H9 (cell line): ENCODE measurements at regions not wholly inside any gene's neighbourhood (a gene's known extent, or its start where the extent isn't known, plus 50 kb on each side); places are given as distances from the start of the nearest gene placed in this dataset.

Source experiments
- DNase-seq: peaks from one replicate; pipeline ENCODE4 v3.0.0-alpha.2; 2017
- H2AFZ ChIP-seq: one replicate; pipeline ENCODE4 v1.6.1; 2013; ENCODE audit warnings: mild to moderate bottlenecking, low read length, control low read depth, moderate library complexity
- H2AK5ac ChIP-seq: 2 replicates; pipeline ENCODE4 v1.6.1; 2013; ENCODE audit warnings: low read length, control low read depth, mixed read lengths; ENCODE audit not compliant: insufficient read length
- H2BK120ac ChIP-seq: one replicate; pipeline ENCODE4 v1.6.1; 2013; ENCODE audit warnings: low read depth, mild to moderate bottlenecking, low read length, control low read depth, inconsistent platforms; ENCODE audit not compliant: poor library complexity, severe bottlenecking
- H2BK12ac ChIP-seq: 2 replicates; pipeline ENCODE4 v1.6.1; 2013; ENCODE audit warnings: low read length, control low read depth, mixed read lengths, low read depth; ENCODE audit not compliant: insufficient read length
- H2BK15ac ChIP-seq: 2 replicates; pipeline ENCODE4 v1.6.1; 2013; ENCODE audit warnings: low read depth, low read length, control low read depth
- H2BK20ac ChIP-seq: one replicate; pipeline ENCODE4 v1.6.1; 2013; ENCODE audit warnings: low read depth, mild to moderate bottlenecking, low read length, control low read depth, inconsistent platforms; ENCODE audit not compliant: poor library complexity, severe bottlenecking
- H2BK5ac ChIP-seq: 2 replicates; pipeline ENCODE4 v1.6.1; 2013; ENCODE audit warnings: low read length, control low read depth, mixed read lengths; ENCODE audit not compliant: insufficient read length
- H3K14ac ChIP-seq: 2 replicates; pipeline ENCODE4 v1.6.1; 2013; ENCODE audit warnings: low read length, control low read depth; ENCODE audit not compliant: insufficient read depth
- H3K18ac ChIP-seq: 2 replicates; pipeline ENCODE4 v1.6.1; 2013; ENCODE audit warnings: low read depth, mild to moderate bottlenecking, mixed read lengths, low read length, control low read depth; ENCODE audit not compliant: insufficient read length
- H3K23ac ChIP-seq: 2 replicates; pipeline ENCODE4 v1.6.1; 2013; ENCODE audit warnings: low read length, control low read depth, mixed read lengths, low read depth; ENCODE audit not compliant: insufficient read length
- H3K23me2 ChIP-seq: 2 replicates; pipeline ENCODE4 v1.6.1; 2013; ENCODE audit warnings: low read depth, mild to moderate bottlenecking, mixed read lengths, low read length, control low read depth; ENCODE audit not compliant: insufficient read length, poor library complexity, severe bottlenecking
- H3K27ac ChIP-seq: 2 replicates; pipeline ENCODE4 v1.5.1; 2013; ENCODE audit warnings: low read length, control low read depth, mixed read lengths, low read depth; ENCODE audit not compliant: insufficient read length
- H3K27me3 ChIP-seq: 2 replicates; pipeline ENCODE4 v1.6.1; 2013; ENCODE audit warnings: low read length, control low read depth, inconsistent platforms; ENCODE audit not compliant: insufficient read depth
- H3K4ac ChIP-seq: 2 replicates; pipeline ENCODE4 v1.6.1; 2013; ENCODE audit warnings: low read depth, mild to moderate bottlenecking, control low read depth, inconsistent platforms, low read length, moderate library complexity
- H3K4me1 ChIP-seq: 2 replicates; pipeline ENCODE4 v1.6.1; 2013; ENCODE audit warnings: low read length, control low read depth, inconsistent platforms; ENCODE audit not compliant: insufficient read depth
- H3K4me2 ChIP-seq: 2 replicates; pipeline ENCODE4 v1.6.1; 2013; ENCODE audit warnings: low read length, control low read depth, mixed read lengths; ENCODE audit not compliant: insufficient read length, insufficient read depth
- H3K56ac ChIP-seq: 2 replicates; pipeline ENCODE4 v1.6.1; 2013; ENCODE audit warnings: low read depth, mild to moderate bottlenecking, mixed read lengths, low read length, control low read depth; ENCODE audit not compliant: insufficient read length
- H3K79me1 ChIP-seq: 2 replicates; pipeline ENCODE4 v1.6.1; 2013; ENCODE audit warnings: low read depth, mild to moderate bottlenecking, moderate library complexity, low read length, control low read depth, inconsistent platforms; ENCODE audit not compliant: insufficient read depth, poor library complexity, severe bottlenecking
- H3K79me2 ChIP-seq: 2 replicates; pipeline ENCODE4 v1.6.1; 2013; ENCODE audit warnings: low read length, control low read depth, inconsistent platforms; ENCODE audit not compliant: insufficient read depth
- H3K9ac ChIP-seq: 2 replicates; pipeline ENCODE4 v1.6.1; 2013; ENCODE audit warnings: low read length, control low read depth, mixed read lengths; ENCODE audit not compliant: insufficient read length; ENCODE audit errors: extremely low read depth
- H3K9me3 ChIP-seq: one replicate; pipeline ENCODE4 v1.6.1; 2013; ENCODE audit warnings: low read depth, low read length, inconsistent platforms; ENCODE audit not compliant: control insufficient read depth
- H3T11ph ChIP-seq: one replicate; pipeline ENCODE4 v1.6.1; 2013; ENCODE audit warnings: mild to moderate bottlenecking, low read length, control low read depth, inconsistent platforms
- H4K20me1 ChIP-seq: one replicate; pipeline ENCODE4 v1.6.1; 2013; ENCODE audit not compliant: control insufficient read depth, insufficient read length, insufficient read depth
- H4K5ac ChIP-seq: 2 replicates; pipeline ENCODE4 v1.6.1; 2013; ENCODE audit warnings: low read depth, mild to moderate bottlenecking, mixed read lengths, low read length, control low read depth; ENCODE audit not compliant: insufficient read length
- H4K8ac ChIP-seq: replicated peaks from 2 replicates; pipeline ENCODE4 v1.6.1; 2013; ENCODE audit warnings: low read length, control low read depth, mixed read lengths, low read depth; ENCODE audit not compliant: insufficient read length
- H4K91ac ChIP-seq: 2 replicates; pipeline ENCODE4 v1.6.1; 2013; ENCODE audit warnings: low read depth, mild to moderate bottlenecking, moderate library complexity, mixed read lengths, low read length, control low read depth; ENCODE audit not compliant: insufficient read length
- H3K27ac Mint-ChIP-seq, 3 experiments: 2 replicates in 2 of 3; 3 replicates in 1 of 3; pipeline ENCODE4 v1.8.0; 2020 to 2021; ENCODE audit warnings: mixed read lengths in 3 of 3, mild to moderate bottlenecking in 1 of 3, moderate library complexity in 1 of 3
- H3K27me3 Mint-ChIP-seq: 2 replicates; pipeline ENCODE4 v1.8.0; 2021; ENCODE audit warnings: low read depth, mild to moderate bottlenecking, moderate library complexity, mixed read lengths
- H3K36me3 Mint-ChIP-seq, 3 experiments: 2 replicates in 2 of 3; 3 replicates in 1 of 3; pipeline ENCODE4 v1.8.0; 2020 to 2021; ENCODE audit warnings: low read depth in 3 of 3, mixed read lengths in 3 of 3; ENCODE audit not compliant: insufficient read depth in 1 of 3
- H3K4me1 Mint-ChIP-seq, 2 experiments: 2 replicates each; pipeline ENCODE4 v1.8.0; 2020; ENCODE audit warnings: mixed read lengths in 2 of 2
- H3K4me3 Mint-ChIP-seq, 2 experiments: 2 replicates in 1 of 2; 3 replicates in 1 of 2; pipeline ENCODE4 v1.8.0; 2020 to 2021; ENCODE audit warnings: mild to moderate bottlenecking in 2 of 2, mixed read lengths in 2 of 2, moderate library complexity in 1 of 2
- H3K9me3 Mint-ChIP-seq, 2 experiments: 2 replicates in 1 of 2; 3 replicates in 1 of 2; pipeline ENCODE4 v1.8.0; 2020; ENCODE audit warnings: mild to moderate bottlenecking in 2 of 2, mixed read lengths in 2 of 2, moderate library complexity in 1 of 2
- whole genome bisulfite sequencing: extraction: QIAGEN DNeasy Blood & Tissue Kit; methylation state at CpG from one replicate; pipeline ENCODE4 v1.1.7; 2013; ENCODE audit warnings: missing lambda C conversion rate, low lambda C conversion rate, mixed read lengths; ENCODE audit not compliant: insufficient read length; ENCODE audit errors: extremely low coverage; 5-methylcytosine and 5-hydroxymethylcytosine counted together
- TF ChIP-seq, protein P1 (sequence below): fragments of 200-600 bp; sonication (generic); conservative IDR thresholded peaks from 3 replicates; pipeline ENCODE4 v1.8.0; 2021; ENCODE audit warnings: antibody characterized with exemption, mild to moderate bottlenecking

GRCh38 chr1:193931356-193931755 is 744.9 kb upstream of the B3GALT2 start:
- no peaks in the 10 kb centered on the region for H3K27me3 ChIP-seq
- no peak overlapping the region for H2BK12ac ChIP-seq
- peaks cover 21 to 24% of the 10 kb centered on the region in 2 experiments for H3K4me1 Mint-ChIP-seq
- no peak overlapping the region for H3K14ac ChIP-seq
- no peak overlapping the region for H3T11ph ChIP-seq
- no peak overlapping the region for H2AFZ ChIP-seq
- peaks cover 10 to 26% (median 25%) of the 10 kb centered on the region in 3 experiments for H3K36me3 Mint-ChIP-seq
- H3K27ac ChIP-seq, result no peak overlapping the region
- H4K91ac ChIP-seq, result no peak overlapping the region
- H3K79me1 ChIP-seq, result no peaks in the 10 kb centered on the region
- TF ChIP-seq, protein P1, sequence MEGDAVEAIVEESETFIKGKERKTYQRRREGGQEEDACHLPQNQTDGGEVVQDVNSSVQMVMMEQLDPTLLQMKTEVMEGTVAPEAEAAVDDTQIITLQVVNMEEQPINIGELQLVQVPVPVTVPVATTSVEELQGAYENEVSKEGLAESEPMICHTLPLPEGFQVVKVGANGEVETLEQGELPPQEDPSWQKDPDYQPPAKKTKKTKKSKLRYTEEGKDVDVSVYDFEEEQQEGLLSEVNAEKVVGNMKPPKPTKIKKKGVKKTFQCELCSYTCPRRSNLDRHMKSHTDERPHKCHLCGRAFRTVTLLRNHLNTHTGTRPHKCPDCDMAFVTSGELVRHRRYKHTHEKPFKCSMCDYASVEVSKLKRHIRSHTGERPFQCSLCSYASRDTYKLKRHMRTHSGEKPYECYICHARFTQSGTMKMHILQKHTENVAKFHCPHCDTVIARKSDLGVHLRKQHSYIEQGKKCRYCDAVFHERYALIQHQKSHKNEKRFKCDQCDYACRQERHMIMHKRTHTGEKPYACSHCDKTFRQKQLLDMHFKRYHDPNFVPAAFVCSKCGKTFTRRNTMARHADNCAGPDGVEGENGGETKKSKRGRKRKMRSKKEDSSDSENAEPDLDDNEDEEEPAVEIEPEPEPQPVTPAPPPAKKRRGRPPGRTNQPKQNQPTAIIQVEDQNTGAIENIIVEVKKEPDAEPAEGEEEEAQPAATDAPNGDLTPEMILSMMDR, result no peak
- no peaks in the 10 kb centered on the region for H3K27me3 Mint-ChIP-seq
- no peak overlapping the region for H3K56ac ChIP-seq
- H4K8ac ChIP-seq, result no peak overlapping the region
- H3K79me2 ChIP-seq, result no peaks in the 10 kb centered on the region
- no peak overlapping the region for H3K23ac ChIP-seq
- H3K23me2 ChIP-seq, result no peaks in the 10 kb centered on the region
- H2AK5ac ChIP-seq, result no peak overlapping the region
- peaks cover 18% of the 10 kb centered on the region for H3K9me3 ChIP-seq
- no peak overlapping the region for H4K5ac ChIP-seq
- peaks cover 3% of the 10 kb centered on the region; the same call in 1 of the 2 replicates for H3K4me1 ChIP-seq
- H3K4me2 ChIP-seq, result no peak overlapping the region
- no peak overlapping the region for H3K4me3 Mint-ChIP-seq
- peaks cover 22 to 25% of the 10 kb centered on the region in 2 experiments for H3K9me3 Mint-ChIP-seq
- no peak overlapping the region for H2BK5ac ChIP-seq
- H3K9ac ChIP-seq, result no peak overlapping the region
- peak overlapping the region in 1 of 3 experiments; percentile 53; a peak in 1 of 7 replicates for H3K27ac Mint-ChIP-seq
- no CpG with 5 or more reads among the region's 8 CpGs for WGBS
- H2BK15ac ChIP-seq, result no peak overlapping the region
- no peak overlapping the region for H2BK120ac ChIP-seq
- no peak for DNase-seq
- no peak overlapping the region for H3K4ac ChIP-seq
- no peak overlapping the region for H3K18ac ChIP-seq
- no peaks in the 10 kb centered on the region for H4K20me1 ChIP-seq
- H2BK20ac ChIP-seq, result no peak overlapping the region
